GM12864 (cell line): ENCODE measurements at regions not wholly inside any gene's neighbourhood (a gene's known extent, or its start where the extent isn't known, plus 50 kb on each side); places are given as distances from the start of the nearest gene placed in this dataset.

Experiments
- DNase-seq: peaks from one replicate; pipeline ENCODE4 v3.0.0-alpha.2; 2011; ENCODE audit warnings: low read depth
- H3K4me3 ChIP-seq: 2 replicates; pipeline ENCODE4 v1.5.1; 2011; ENCODE audit warnings: mild to moderate bottlenecking, low read depth, low read length, control low read depth
- TF ChIP-seq, protein P1 (sequence below): IDR thresholded peaks from 2 replicates; pipeline ENCODE4 v1.5.1; 2011; ENCODE audit warnings: low read depth, mild to moderate bottlenecking, moderate library complexity, low read length, control low read depth, inconsistent platforms; ENCODE audit errors: missing control alignments

DNA sequence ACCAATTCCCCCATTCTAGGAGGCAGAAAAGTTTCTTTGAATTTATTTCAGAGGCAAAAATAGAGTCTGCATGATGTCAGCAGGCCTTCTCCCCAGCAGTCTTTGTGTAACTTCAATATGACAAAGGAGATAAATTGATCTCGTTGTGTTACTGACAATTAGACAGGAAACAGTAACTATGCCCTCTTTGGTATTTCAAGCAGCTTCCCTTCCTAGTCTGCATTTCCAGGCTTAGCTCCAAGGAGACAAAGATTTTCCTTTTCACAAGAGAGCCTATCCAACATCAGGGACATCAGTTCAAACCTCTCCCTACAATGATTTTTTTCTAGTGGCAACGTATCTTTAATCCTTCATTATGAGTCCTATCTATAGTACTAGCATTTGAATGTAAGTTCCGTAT, 245.9 kb upstream of the HSF2 start:
- TF ChIP-seq, protein P1, sequence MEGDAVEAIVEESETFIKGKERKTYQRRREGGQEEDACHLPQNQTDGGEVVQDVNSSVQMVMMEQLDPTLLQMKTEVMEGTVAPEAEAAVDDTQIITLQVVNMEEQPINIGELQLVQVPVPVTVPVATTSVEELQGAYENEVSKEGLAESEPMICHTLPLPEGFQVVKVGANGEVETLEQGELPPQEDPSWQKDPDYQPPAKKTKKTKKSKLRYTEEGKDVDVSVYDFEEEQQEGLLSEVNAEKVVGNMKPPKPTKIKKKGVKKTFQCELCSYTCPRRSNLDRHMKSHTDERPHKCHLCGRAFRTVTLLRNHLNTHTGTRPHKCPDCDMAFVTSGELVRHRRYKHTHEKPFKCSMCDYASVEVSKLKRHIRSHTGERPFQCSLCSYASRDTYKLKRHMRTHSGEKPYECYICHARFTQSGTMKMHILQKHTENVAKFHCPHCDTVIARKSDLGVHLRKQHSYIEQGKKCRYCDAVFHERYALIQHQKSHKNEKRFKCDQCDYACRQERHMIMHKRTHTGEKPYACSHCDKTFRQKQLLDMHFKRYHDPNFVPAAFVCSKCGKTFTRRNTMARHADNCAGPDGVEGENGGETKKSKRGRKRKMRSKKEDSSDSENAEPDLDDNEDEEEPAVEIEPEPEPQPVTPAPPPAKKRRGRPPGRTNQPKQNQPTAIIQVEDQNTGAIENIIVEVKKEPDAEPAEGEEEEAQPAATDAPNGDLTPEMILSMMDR: no peak
- H3K4me3 ChIP-seq: no peak overlapping the region
- DNase-seq: no peak

DNA sequence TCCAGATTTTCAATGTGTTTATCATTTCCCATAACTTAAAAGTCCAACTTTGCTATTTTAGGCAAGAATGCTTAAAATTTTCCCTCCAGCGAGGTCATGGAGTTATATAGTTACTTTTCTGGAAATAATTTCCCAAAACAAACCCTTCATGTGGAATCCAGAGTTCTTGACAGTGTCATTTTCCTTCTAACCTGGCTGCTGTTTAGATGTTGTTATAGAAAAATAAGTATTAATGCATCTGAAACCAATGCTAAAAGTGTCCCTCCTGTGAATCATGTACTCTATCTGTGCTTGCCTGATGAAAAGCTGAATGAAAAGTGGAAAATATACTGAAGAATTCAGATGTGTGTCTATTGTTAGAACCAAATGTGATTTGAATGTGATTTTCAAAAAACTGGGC, 245.3 kb upstream of the HSF2 start:
- TF ChIP-seq, protein P1: no peak
- DNase-seq: no peak
- H3K4me3 ChIP-seq: no peak overlapping the region

DNA sequence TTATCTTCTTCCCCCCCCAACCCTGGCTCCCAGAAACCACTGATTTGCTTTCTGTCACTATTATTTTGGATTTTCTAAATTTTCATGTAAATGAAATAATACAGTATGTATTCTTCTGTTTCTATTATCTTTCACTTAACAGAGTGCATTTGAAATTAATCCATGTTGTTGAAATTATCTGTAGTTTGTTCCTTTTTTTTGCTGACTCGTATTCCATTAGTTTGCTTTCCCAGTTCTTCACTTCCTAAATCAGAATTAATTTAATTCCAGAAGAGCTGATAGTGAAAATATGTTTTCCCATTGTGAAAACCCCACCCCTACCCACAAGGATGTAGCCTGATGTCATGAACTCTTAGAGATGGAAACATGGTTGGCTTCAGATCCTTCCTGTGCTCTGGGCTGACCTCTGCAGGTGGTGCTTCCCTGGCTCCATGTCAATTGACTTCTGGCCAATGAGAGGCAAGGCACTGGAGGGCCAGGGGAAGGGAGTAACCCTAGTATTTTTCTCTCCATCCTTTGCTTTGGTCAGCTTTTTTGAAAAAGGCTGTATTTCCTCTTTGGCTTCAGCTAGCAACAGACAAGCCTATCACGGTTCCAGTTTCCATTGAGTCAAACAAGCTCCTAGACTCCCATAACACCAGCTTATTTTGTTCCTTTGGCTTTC, 244.4 kb upstream of the HSF2 start:
- no peak overlapping the region for H3K4me3 ChIP-seq
- no peak for DNase-seq
- TF ChIP-seq, protein P1: no peak

DNA sequence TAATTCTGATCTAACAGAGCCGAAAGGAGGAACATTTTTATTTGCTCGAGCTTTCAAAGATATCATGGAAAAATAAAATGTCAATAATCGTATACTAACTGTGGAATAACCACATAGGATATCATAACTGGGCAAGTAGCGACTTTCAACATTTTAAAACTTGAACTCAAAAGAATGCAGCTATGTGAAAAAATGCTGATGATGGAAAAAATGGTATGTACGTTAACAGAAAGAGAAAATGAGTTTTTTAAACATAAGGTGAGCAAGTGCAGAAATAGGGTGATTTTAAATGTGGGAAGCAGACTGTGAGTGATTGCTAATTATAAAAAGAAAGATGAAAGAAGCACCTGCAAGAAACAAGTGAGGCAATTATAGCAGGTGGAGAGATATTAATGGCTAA, 238.3 kb upstream of the HSF2 start:
- TF ChIP-seq, protein P1: no peak
- no peak overlapping the region for H3K4me3 ChIP-seq
- DNase-seq: no peak

DNA sequence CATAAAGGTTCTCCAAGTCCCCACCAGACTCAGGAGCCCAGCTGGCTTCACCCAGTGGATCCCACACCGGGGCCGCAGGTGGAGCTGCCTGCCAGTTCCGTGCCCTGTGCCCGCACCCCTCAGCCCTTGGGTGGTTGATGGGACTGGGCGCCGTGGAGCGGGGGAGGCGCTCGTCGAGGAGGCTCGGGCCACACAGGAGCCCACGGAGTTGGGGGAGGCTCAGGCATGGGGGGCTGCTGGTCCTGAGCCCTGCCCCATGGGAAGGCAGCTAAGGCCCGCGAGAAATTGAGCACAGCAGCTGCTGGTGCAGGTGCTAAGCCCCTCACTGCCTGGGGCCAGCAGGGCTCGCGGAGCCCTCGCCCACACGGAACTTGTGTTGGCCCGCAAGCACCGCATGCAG, 234.4 kb upstream of the HSF2 start:
- no peak for DNase-seq
- no peak overlapping the region for H3K4me3 ChIP-seq
- TF ChIP-seq, protein P1: no peak

DNA sequence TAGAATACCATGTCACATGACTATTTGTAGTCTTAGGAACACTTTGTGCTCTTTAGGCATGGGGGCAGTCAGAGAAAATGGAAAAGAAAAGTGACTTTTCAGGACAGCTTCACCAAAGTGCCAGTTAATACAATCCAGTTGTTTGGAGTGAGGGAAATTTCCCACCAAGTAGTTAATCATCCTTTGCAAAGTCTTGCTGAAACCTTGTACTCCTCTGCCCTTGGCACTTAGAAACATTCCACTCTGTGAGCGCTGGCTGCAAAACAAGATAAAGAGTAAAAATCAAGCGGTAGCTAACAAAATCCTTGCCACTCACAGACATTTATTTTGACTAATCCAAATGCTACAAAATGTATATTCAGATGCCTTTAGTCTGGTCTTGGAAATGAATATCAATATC, 229.2 kb upstream of the HSF2 start:
- TF ChIP-seq, protein P1: no peak
- no peak overlapping the region for H3K4me3 ChIP-seq
- DNase-seq: no peak

DNA sequence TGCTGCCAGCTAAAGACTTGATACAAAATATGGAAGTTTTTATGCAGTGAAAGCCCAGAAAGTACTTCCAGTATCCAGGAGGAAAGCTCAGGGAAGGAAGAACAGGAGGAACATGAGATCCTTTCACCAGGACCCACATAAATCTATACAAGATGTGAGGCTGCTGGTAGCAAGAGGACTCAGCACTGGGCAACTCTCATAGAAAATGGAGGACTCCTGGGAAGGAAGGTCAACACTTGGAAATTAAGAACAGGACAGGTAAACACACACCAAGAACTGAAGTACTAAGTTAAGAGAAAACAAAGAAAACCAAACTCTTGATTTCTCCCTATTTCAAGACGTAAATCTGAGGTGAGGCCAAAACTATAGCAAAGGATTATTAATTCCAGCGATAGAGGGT, 220.5 kb upstream of the HSF2 start:
- TF ChIP-seq, protein P1: no peak
- no peak for DNase-seq
- H3K4me3 ChIP-seq: no peak overlapping the region
